Caco-2 (cell line): ENCODE measurements at regions not wholly inside any gene's neighbourhood (a gene's known extent, or its start where the extent isn't known, plus 50 kb on each side); places are given as distances from the start of the nearest gene placed in this dataset.
"Not testable (repeated sequence)": the region's sequence is repeated elsewhere in the genome, so short reads cannot be mapped to it uniquely, and the experiment has no call there.

Experiments
- BruUV-seq: library from RNA; stranded (reverse); fragments of 400-500 nt; replicated peaks from 2 replicates; lab custom pipeline; 2021; lab: Mats Ljungman, UMichigan
- CTCF ChIA-PET: fragments of 300-600 bp; sonication (Branson Sonifier 250); formaldehyde crosslinking; loops from one replicate; lab custom pipeline; 2022; ENCODE audit warnings: antibody characterized with exemption; lab: Charles Lee
- POLR2A ChIA-PET: fragments of 300-600 bp; sonication (Branson Sonifier 250); formaldehyde crosslinking; loops from one replicate; lab custom pipeline; 2022; ENCODE audit warnings: antibody characterized with exemption; lab: Charles Lee
- DNase-seq, 2 experiments: peaks; one replicate each; pipeline versions ENCODE4 v3.0.0 to v3.0.0-alpha.2; 2020 to 2022
- H3K27me3 ChIP-seq: replicated peaks from 2 replicates; pipeline ENCODE4 v1.6.0; 2011; ENCODE audit warnings: low read length; ENCODE audit not compliant: control insufficient read depth, insufficient read depth
- H3K36me3 ChIP-seq: 2 replicates; pipeline ENCODE4 v1.5.1; 2011; ENCODE audit warnings: low read length; ENCODE audit not compliant: control insufficient read depth, insufficient read depth
- H3K4me1 ChIP-seq: fragments of 250-450 bp; sonication (Bioruptor Pico); 2 replicates; pipeline ENCODE4 v1.5.1; 2020; ENCODE audit warnings: mild to moderate bottlenecking
- H3K4me3 ChIP-seq: 2 replicates; pipeline ENCODE4 v1.5.1; 2011; ENCODE audit warnings: low read depth, mild to moderate bottlenecking, control low read depth, low read length
- H3K9me3 ChIP-seq: fragments of 250-450 bp; sonication (Bioruptor Pico); 2 replicates; pipeline ENCODE4 v1.5.1; 2020; ENCODE audit warnings: mild to moderate bottlenecking, moderate library complexity
- H3K27ac Mint-ChIP-seq: one replicate; pipeline ENCODE4 v1.8.0; 2022; ENCODE audit warnings: mixed read lengths; ENCODE audit not compliant: unreplicated experiment
- H3K27me3 Mint-ChIP-seq: one replicate; pipeline ENCODE4 v1.8.0; 2022; ENCODE audit warnings: mixed read lengths; ENCODE audit not compliant: insufficient read depth, unreplicated experiment
- H3K36me3 Mint-ChIP-seq: one replicate; pipeline ENCODE4 v1.8.0; 2022; ENCODE audit warnings: mild to moderate bottlenecking, mixed read lengths; ENCODE audit not compliant: insufficient read depth, unreplicated experiment
- H3K4me1 Mint-ChIP-seq: one replicate; pipeline ENCODE4 v1.8.0; 2022; ENCODE audit warnings: low read depth, mixed read lengths; ENCODE audit not compliant: unreplicated experiment
- H3K4me3 Mint-ChIP-seq: one replicate; pipeline ENCODE4 v1.8.0; 2022; ENCODE audit warnings: mild to moderate bottlenecking, moderate library complexity, mixed read lengths; ENCODE audit not compliant: unreplicated experiment
- H3K9me3 Mint-ChIP-seq: one replicate; pipeline ENCODE4 v1.8.0; 2022; ENCODE audit warnings: mixed read lengths; ENCODE audit not compliant: unreplicated experiment
- intact Hi-C: fragments of 100-400 bp; cut with micrococcal nuclease; formaldehyde crosslinking; loops from one replicate; pipeline ENCODE4 v1.10.0; 2022; ENCODE audit not compliant: unreplicated experiment
- TF ChIP-seq, protein P1 (sequence below), 2 experiments: fragments of 200-600 bp in 1 of 2; IDR thresholded peaks; 1 replicate in 1 of 2; 2 replicates in 1 of 2; pipeline versions ENCODE4 v1.5.1 to v1.8.0; 2011 to 2022; ENCODE audit warnings: antibody characterized with exemption in 1 of 2, control low read depth in 1 of 2, inconsistent platforms in 1 of 2, low read depth in 1 of 2, low read length in 1 of 2, mild to moderate bottlenecking in 1 of 2, moderate library complexity in 1 of 2; ENCODE audit not compliant: insufficient read depth in 1 of 2, severe bottlenecking in 1 of 2, unreplicated experiment in 1 of 2

DNA sequence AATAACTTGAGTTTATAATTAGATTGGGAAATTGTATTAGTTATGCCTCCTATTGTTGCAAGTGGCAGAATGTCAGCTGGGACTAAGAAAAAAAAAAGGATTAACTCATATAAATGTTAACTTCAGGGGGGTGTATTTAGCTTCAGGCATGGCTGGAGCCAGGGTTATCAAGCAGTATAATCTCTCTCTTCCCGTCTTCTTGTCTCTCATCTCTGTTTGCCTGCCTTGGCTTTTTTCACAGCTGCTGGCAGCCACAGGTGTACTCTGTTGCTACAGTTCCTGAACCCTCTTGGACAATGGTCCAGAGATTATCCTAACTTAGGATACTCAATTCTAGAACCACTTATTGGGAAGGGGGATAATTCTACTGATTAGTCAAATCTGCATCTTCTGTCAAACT, 370.7 kb upstream of the MEX3C start:
- no peak for DNase-seq
- Histone ChIP-seq H3K27me3 (no peaks in the 10 kb centered on the region), H3K4me1 (no peaks in the 10 kb centered on the region), H3K4me3 (no peak overlapping the region), H3K9me3 (no peaks in the 10 kb centered on the region), H3K36me3 (no peaks in the 10 kb centered on the region)
- ChIA-PET POLR2A (no interaction called here), CTCF (no interaction called here)
- no peaks in the 10 kb centered on the region for H3K36me3 Mint-ChIP-seq
- H3K4me1 Mint-ChIP-seq: no peaks in the 10 kb centered on the region
- peaks cover 6% of the 10 kb centered on the region for H3K27me3 Mint-ChIP-seq
- TF ChIP-seq, protein P1, sequence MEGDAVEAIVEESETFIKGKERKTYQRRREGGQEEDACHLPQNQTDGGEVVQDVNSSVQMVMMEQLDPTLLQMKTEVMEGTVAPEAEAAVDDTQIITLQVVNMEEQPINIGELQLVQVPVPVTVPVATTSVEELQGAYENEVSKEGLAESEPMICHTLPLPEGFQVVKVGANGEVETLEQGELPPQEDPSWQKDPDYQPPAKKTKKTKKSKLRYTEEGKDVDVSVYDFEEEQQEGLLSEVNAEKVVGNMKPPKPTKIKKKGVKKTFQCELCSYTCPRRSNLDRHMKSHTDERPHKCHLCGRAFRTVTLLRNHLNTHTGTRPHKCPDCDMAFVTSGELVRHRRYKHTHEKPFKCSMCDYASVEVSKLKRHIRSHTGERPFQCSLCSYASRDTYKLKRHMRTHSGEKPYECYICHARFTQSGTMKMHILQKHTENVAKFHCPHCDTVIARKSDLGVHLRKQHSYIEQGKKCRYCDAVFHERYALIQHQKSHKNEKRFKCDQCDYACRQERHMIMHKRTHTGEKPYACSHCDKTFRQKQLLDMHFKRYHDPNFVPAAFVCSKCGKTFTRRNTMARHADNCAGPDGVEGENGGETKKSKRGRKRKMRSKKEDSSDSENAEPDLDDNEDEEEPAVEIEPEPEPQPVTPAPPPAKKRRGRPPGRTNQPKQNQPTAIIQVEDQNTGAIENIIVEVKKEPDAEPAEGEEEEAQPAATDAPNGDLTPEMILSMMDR (IDR thresholded peaks at IDR 0.05; ENCODE audit: insufficient read depth in 1 of 2, low read depth in 1 of 2, low read length in 1 of 2, severe bottlenecking in 1 of 2, unreplicated experiment in 1 of 2): no peak
- H3K27ac Mint-ChIP-seq: no peak overlapping the region
- H3K4me3 Mint-ChIP-seq: no peak overlapping the region
- intact Hi-C loops: no loop called here
- H3K9me3 Mint-ChIP-seq: no peaks in the 10 kb centered on the region
- no TSS peak for BruUV-seq

DNA sequence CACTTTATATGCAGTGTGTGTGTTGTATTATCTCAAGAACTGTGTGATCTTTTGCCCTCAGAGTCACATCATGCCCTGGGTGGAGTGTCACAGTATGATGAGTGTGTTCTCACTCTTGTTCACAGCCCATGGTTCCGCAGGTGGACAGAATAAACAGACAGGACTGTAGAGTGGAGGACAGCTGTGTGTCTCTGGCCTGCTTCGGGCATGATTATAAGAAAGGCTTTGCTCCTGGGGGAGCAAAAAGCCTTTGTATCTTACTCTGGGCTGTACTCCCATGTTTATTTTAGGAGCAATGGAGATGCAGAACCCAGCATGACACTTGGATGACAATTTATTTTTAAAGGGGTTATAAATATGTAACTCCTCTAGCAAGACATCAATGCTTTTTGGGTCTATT, 371.7 kb upstream of the MEX3C start:
- CTCF ChIA-PET: no interaction called here
- H3K4me3 Mint-ChIP-seq: no peak overlapping the region
- Histone ChIP-seq H3K4me3 (no peak overlapping the region), H3K36me3 (no peaks in the 10 kb centered on the region), H3K9me3 (no peaks in the 10 kb centered on the region), H3K4me1 (no peaks in the 10 kb centered on the region), H3K27me3 (no peaks in the 10 kb centered on the region)
- no peak for DNase-seq
- POLR2A ChIA-PET: no interaction called here
- H3K27ac Mint-ChIP-seq: no peak overlapping the region
- H3K9me3 Mint-ChIP-seq: no peaks in the 10 kb centered on the region
- H3K4me1 Mint-ChIP-seq: no peaks in the 10 kb centered on the region
- BruUV-seq: no TSS peak
- TF ChIP-seq, protein P1 (IDR thresholded peaks at IDR 0.05; ENCODE audit: insufficient read depth in 1 of 2, low read depth in 1 of 2, low read length in 1 of 2, severe bottlenecking in 1 of 2, unreplicated experiment in 1 of 2): no peak
- H3K36me3 Mint-ChIP-seq: no peaks in the 10 kb centered on the region
- intact Hi-C loops: no loop called here
- peaks cover 14% of the 10 kb centered on the region for H3K27me3 Mint-ChIP-seq

DNA sequence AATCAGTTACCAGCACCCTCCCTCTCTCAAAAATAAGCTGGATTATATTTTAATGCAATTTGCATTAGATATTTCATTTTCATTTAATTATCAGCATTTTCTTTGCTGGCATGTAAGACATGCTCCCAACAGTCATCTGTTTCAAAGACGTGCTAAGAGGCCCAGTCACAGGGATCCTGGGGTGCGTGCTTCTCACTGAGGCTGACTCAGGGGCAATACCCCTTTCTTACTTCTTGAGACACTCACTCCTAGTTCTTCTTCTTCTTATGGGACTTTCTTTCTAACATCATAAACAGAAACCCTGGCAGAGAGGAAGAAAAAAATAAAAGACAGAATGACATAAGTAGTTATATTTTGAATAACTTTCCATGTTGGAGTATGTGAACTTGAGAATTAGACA, 372.1 kb upstream of the MEX3C start:
- ChIA-PET CTCF (no interaction called here), POLR2A (no interaction called here)
- Mint-ChIP-seq H3K36me3 (no peaks in the 10 kb centered on the region), H3K4me1 (no peaks in the 10 kb centered on the region), H3K4me3 (no peak overlapping the region), H3K27ac (no peak overlapping the region), H3K9me3 (no peaks in the 10 kb centered on the region), H3K27me3 (peaks cover 17% of the 10 kb centered on the region)
- Histone ChIP-seq H3K9me3 (no peaks in the 10 kb centered on the region), H3K4me1 (no peaks in the 10 kb centered on the region), H3K36me3 (no peaks in the 10 kb centered on the region), H3K4me3 (no peak overlapping the region), H3K27me3 (no peaks in the 10 kb centered on the region)
- intact Hi-C loops: no loop called here
- no TSS peak for BruUV-seq
- DNase-seq: no peak
- TF ChIP-seq, protein P1 (IDR thresholded peaks at IDR 0.05; ENCODE audit: insufficient read depth in 1 of 2, low read depth in 1 of 2, low read length in 1 of 2, severe bottlenecking in 1 of 2, unreplicated experiment in 1 of 2): no peak

DNA sequence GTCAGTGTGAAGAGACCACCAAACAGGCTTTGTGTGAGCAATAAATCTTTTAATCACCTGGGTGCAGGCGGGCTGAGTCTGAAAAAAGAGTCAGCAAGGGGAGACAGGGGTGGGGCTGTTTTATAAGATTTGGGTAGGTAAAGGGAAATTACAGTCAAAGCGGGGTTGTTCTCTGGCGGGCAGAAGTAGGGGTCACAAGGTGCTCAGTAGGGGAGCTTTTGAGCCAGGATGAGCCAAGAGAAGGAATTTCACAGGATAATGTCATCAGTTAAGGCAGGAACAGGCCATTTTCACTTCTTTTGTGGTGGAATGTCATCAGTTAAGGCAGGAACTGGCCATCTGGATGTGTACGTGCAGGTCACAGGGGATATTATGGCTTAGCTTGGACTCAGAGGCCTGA, 372.6 kb upstream of the MEX3C start:
- H3K27me3 ChIP-seq, intact Hi-C loops, DNase-seq, H3K9me3 Mint-ChIP-seq, H3K4me3 Mint-ChIP-seq, H3K4me3 ChIP-seq, H3K27ac Mint-ChIP-seq, H3K9me3 ChIP-seq, H3K4me1 ChIP-seq, POLR2A ChIA-PET, H3K36me3 ChIP-seq, H3K36me3 Mint-ChIP-seq, BruUV-seq, H3K4me1 Mint-ChIP-seq, CTCF ChIA-PET: not testable (repeated sequence)
- peaks cover 17% of the 10 kb centered on the region for H3K27me3 Mint-ChIP-seq

DNA sequence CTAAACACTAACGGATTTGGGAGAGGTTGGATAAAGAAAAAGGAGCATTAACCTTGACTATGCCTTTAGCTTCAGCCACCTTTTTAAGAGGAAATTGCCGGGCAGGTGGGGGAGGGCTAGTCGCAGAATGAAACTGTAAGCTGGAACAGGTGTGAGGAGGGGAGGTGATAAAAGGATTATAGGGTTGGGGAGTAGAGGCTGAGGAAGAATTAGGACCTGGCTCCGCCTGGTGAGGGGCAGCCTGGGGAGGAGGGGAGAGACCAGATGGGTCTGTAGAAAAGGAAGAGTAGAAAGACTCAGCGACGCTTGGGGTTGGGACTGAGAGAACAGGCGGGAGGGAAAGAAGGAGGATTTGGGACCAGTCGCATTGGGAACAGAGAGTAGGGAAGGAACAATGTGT, 376.4 kb upstream of the MEX3C start:
- H3K36me3 Mint-ChIP-seq, H3K4me3 ChIP-seq, H3K9me3 ChIP-seq, H3K9me3 Mint-ChIP-seq, DNase-seq, H3K36me3 ChIP-seq, H3K4me3 Mint-ChIP-seq, BruUV-seq, intact Hi-C loops, H3K4me1 ChIP-seq, H3K27me3 ChIP-seq, H3K4me1 Mint-ChIP-seq, POLR2A ChIA-PET, H3K27ac Mint-ChIP-seq, CTCF ChIA-PET: not testable (repeated sequence)
- peaks cover 11% of the 10 kb centered on the region for H3K27me3 Mint-ChIP-seq
